ENCODE measurements at regions not wholly inside any gene's neighbourhood (a gene's known extent, or its start where the extent isn't known, plus 50 kb on each side); places are given as distances from the start of the nearest gene placed in this dataset.

DNA sequence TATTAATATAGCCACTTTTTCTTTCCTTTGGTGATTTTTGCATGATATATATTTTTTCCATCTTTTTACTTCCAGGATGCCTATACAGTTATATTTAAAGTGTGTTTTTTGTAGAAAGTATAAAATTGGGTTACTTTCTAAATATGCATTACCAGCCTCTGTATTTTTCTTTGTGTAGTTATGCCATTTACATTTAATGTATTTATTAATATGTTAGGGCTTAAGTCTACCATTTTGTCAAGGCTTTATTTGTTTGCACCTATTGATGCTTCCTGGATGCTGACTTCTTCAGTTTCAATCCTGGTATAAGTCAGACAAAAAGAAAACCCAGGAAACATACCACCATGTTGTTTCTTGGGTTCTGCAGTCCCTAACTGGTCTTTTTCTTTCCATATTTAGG is 911.1 kb upstream of the GOT2 start (continued):
- TF ChIP-seq, protein P1, sequence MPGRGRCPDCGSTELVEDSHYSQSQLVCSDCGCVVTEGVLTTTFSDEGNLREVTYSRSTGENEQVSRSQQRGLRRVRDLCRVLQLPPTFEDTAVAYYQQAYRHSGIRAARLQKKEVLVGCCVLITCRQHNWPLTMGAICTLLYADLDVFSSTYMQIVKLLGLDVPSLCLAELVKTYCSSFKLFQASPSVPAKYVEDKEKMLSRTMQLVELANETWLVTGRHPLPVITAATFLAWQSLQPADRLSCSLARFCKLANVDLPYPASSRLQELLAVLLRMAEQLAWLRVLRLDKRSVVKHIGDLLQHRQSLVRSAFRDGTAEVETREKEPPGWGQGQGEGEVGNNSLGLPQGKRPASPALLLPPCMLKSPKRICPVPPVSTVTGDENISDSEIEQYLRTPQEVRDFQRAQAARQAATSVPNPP (IDR thresholded peaks at IDR 0.05; ENCODE audit: borderline replicate concordance, insufficient read depth, insufficient read length) = no peak
- TF ChIP-seq KAT8 (IDR thresholded peaks at IDR 0.05; ENCODE audit: low read depth) = no peak
- TF ChIP-seq, protein P2, sequence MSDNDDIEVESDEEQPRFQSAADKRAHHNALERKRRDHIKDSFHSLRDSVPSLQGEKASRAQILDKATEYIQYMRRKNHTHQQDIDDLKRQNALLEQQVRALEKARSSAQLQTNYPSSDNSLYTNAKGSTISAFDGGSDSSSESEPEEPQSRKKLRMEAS (CRISPR knock-in tag; IDR thresholded peaks at IDR 0.05) = no peak
- TF ChIP-seq ZNF354B (CRISPR knock-in tag; IDR thresholded peaks at IDR 0.05) = peak; percentile 54; the same call in 1 of the 2 replicates
- peak; percentile 87 for TF ChIP-seq ZNF507 (tag; conservative IDR thresholded peaks at IDR 0.05)

DNA sequence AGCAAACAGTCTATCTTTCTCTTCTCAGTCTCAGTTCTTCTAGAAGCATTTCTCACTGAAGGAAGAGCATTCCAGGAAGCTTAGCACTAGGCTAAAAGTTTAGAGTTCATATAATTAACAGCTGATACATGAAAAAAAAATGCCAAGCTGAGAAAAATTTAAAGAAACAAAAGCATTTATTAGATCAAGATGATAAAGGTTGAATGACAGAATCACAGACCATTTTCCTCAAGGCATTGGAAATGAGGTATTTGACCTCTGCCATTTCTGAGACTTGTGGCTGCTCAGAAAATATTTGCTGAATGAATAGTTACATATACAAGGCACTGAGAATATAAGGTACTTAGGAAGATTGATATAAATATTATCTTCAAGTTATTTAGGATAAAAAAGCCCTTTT is 901.6 kb upstream of the GOT2 start:
- no peaks in the 10 kb centered on the region for H3K79me2 ChIP-seq (ENCODE audit: control insufficient read depth, insufficient read depth, low read length)
- no peak overlapping the region for H3K9ac ChIP-seq (ENCODE audit: insufficient read depth in 1 of 2, low read depth in 2 of 2, low read length in 2 of 2)
- FAIRE-seq = no peak
- H2AFZ ChIP-seq (ENCODE audit: low read depth, low read length) = no peak overlapping the region
- no peak for ATAC-seq
- H3K36me3 ChIP-seq (ENCODE audit: control insufficient read depth, insufficient read depth, low read length) = no peaks in the 10 kb centered on the region
- no TSS peak for BruUV-seq (replicated peaks)
- no peak for TF ChIP-seq RCOR1 (IDR thresholded peaks at IDR 0.05; ENCODE audit: borderline replicate concordance in 1 of 2, low read depth in 2 of 2, low read length in 2 of 2)
- no peaks in the 10 kb centered on the region for H3K9me1 ChIP-seq (ENCODE audit: control insufficient read depth, insufficient read depth, low read length)
- H3K27me3 ChIP-seq (ENCODE audit: control insufficient read depth in 2 of 2, insufficient read depth in 2 of 2, low read length in 2 of 2) = no peaks in the 10 kb centered on the region
- in situ Hi-C loops (cut with MboI) (no loop called here), intact Hi-C loops (cut with micrococcal nuclease) (no loop called here)
- no peak overlapping the region for H3K4me3 ChIP-seq
- POLR2A ChIA-PET = no interaction called here
- no peak overlapping the region for H3K27ac ChIP-seq (ENCODE audit: extremely low read depth, low read depth, low read length)
- CTCF ChIA-PET (ENCODE audit: low intra/inter-chr PET ratio) = no interaction called here
- no peak for DNase-seq (ENCODE audit: extremely low read depth in 1 of 4, low spot score in 3 of 4)
- no peak overlapping the region for H3K4me2 ChIP-seq (ENCODE audit: insufficient read depth, low read length)
- no peaks in the 10 kb centered on the region for H4K20me1 ChIP-seq (replicated peaks; ENCODE audit: control insufficient read depth, insufficient read depth, low read length)
- no peaks in the 10 kb centered on the region for H3K4me1 ChIP-seq (replicated peaks in 1 of 2; ENCODE audit: control insufficient read depth in 2 of 2, insufficient read depth in 2 of 2, low read length in 2 of 2)
- no peaks in the 10 kb centered on the region for H3K9me3 ChIP-seq (replicated peaks; ENCODE audit: control insufficient read depth, insufficient read depth, low read depth, low read length)
